GM23338 (cell line): ENCODE measurements at regions not wholly inside any gene's neighbourhood (a gene's known extent, or its start where the extent isn't known, plus 50 kb on each side); places are given as distances from the start of the nearest gene placed in this dataset.

Source experiments
- ATAC-seq: fragments of 200-7000 bp; cut with Tn5 transposase; 3 replicates; pipeline ENCODE4 v1.9.1; 2020
- DNase-seq: peaks from one replicate; pipeline ENCODE4 v3.0.0-alpha.2; 2015; ENCODE audit warnings: low spot score
- H2AFZ ChIP-seq: fragments of 200-600 bp; sonication (generic); 2 replicates; pipeline ENCODE4 v1.8.0; 2016; ENCODE audit warnings: antibody characterized with exemption, mild to moderate bottlenecking, moderate library complexity
- H3F3A ChIP-seq: fragments of 200-600 bp; sonication (generic); replicated peaks from 2 replicates; pipeline ENCODE4 v1.8.0; 2017; ENCODE audit warnings: antibody characterized with exemption, mixed run types, low read depth
- H3K27ac ChIP-seq: fragments of 200-600 bp; sonication (generic); 2 replicates; pipeline ENCODE4 v1.6.1; 2016; ENCODE audit warnings: low read depth
- H3K27me3 ChIP-seq: fragments of 200-600 bp; sonication (generic); 2 replicates; pipeline ENCODE4 v1.8.0; 2016; ENCODE audit warnings: mild to moderate bottlenecking, mixed run types, moderate library complexity; ENCODE audit not compliant: insufficient read depth
- H3K36me3 ChIP-seq: fragments of 200-600 bp; sonication (generic); 2 replicates; pipeline ENCODE4 v1.8.0; 2016; ENCODE audit warnings: mild to moderate bottlenecking; ENCODE audit not compliant: insufficient read depth
- H3K4me1 ChIP-seq: fragments of 200-600 bp; sonication (generic); 2 replicates; pipeline ENCODE4 v1.8.0; 2016; ENCODE audit warnings: mild to moderate bottlenecking, moderate library complexity; ENCODE audit not compliant: insufficient read depth
- H3K4me2 ChIP-seq: fragments of 200-600 bp; sonication (generic); 2 replicates; pipeline ENCODE4 v1.7.1; 2017; ENCODE audit warnings: mixed run types
- H3K4me3 ChIP-seq: fragments of 200-600 bp; sonication (generic); 2 replicates; pipeline ENCODE4 v1.6.1; 2016; ENCODE audit warnings: mixed run types
- H3K79me2 ChIP-seq: fragments of 200-600 bp; sonication (generic); replicated peaks from 2 replicates; pipeline ENCODE4 v1.8.0; 2017; ENCODE audit warnings: mild to moderate bottlenecking; ENCODE audit not compliant: insufficient read depth
- H3K9me2 ChIP-seq: fragments of 200-600 bp; sonication (generic); 2 replicates; pipeline ENCODE4 v1.8.0; 2017; ENCODE audit not compliant: insufficient read depth
- H4K20me1 ChIP-seq: fragments of 200-600 bp; sonication (generic); replicated peaks from 2 replicates; pipeline ENCODE4 v1.8.0; 2017; ENCODE audit warnings: mild to moderate bottlenecking; ENCODE audit not compliant: insufficient read depth
- H3K27ac Mint-ChIP-seq: 2 replicates; pipeline ENCODE4 v1.8.0; 2020; ENCODE audit warnings: inconsistent platforms, mild to moderate bottlenecking, moderate library complexity, mixed read lengths
- H3K27me3 Mint-ChIP-seq: 3 replicates; pipeline ENCODE4 v1.8.0; 2022; ENCODE audit warnings: low read depth, mild to moderate bottlenecking, moderate library complexity, mixed read lengths, inconsistent platforms; ENCODE audit not compliant: insufficient read depth, poor library complexity
- H3K36me3 Mint-ChIP-seq: 3 replicates; pipeline ENCODE4 v1.8.0; 2021; ENCODE audit warnings: low read depth, mild to moderate bottlenecking, inconsistent platforms, moderate library complexity, mixed read lengths
- H3K4me1 Mint-ChIP-seq: 3 replicates; pipeline ENCODE4 v1.8.0; 2020; ENCODE audit warnings: mild to moderate bottlenecking, inconsistent platforms, mixed read lengths
- H3K4me3 Mint-ChIP-seq: 3 replicates; pipeline ENCODE4 v1.8.0; 2021; ENCODE audit warnings: moderate library complexity, mild to moderate bottlenecking, inconsistent platforms, mixed read lengths
- H3K9me3 Mint-ChIP-seq: 3 replicates; pipeline ENCODE4 v1.8.0; 2020; ENCODE audit warnings: moderate library complexity, mild to moderate bottlenecking, inconsistent platforms, mixed read lengths
- CREB1 ChIP-seq: fragments of 250-450 bp; sonication (Bioruptor Pico); IDR thresholded peaks from 2 replicates; pipeline ENCODE4 v1.5.0; 2020; ENCODE audit warnings: low read depth, mild to moderate bottlenecking, moderate library complexity
- EZH2 ChIP-seq: fragments of 200-600 bp; sonication (generic); IDR thresholded peaks from one replicate; pipeline ENCODE4 v1.8.0; 2017; ENCODE audit warnings: antibody characterized with exemption, mild to moderate bottlenecking, low read depth; ENCODE audit not compliant: unreplicated experiment
- EZH2phosphoT487 ChIP-seq: fragments of 200-600 bp; sonication (generic); IDR thresholded peaks from one replicate; pipeline ENCODE4 v1.8.1; 2018; ENCODE audit warnings: antibody characterized with exemption; ENCODE audit not compliant: unreplicated experiment
- JUNB ChIP-seq: IDR thresholded peaks from one replicate; pipeline ENCODE4 v1.6.1; 2016; ENCODE audit warnings: antibody characterized with exemption; ENCODE audit not compliant: unreplicated experiment
- NANOG ChIP-seq: IDR thresholded peaks from 2 replicates; pipeline ENCODE4 v1.6.1; 2016; ENCODE audit warnings: antibody characterized with exemption, borderline replicate concordance
- STAT1 ChIP-seq: IDR thresholded peaks from one replicate; pipeline ENCODE4 v1.6.1; 2016; ENCODE audit warnings: antibody characterized with exemption; ENCODE audit not compliant: unreplicated experiment
- ZNF114 ChIP-seq: fragments of 250-450 bp; sonication (Bioruptor Pico); IDR thresholded peaks from 2 replicates; pipeline ENCODE4 v1.5.0; 2020; ENCODE audit warnings: mild to moderate bottlenecking, moderate library complexity
- TF ChIP-seq, protein P1 (sequence below): IDR thresholded peaks from 2 replicates; pipeline ENCODE4 v1.6.1; 2016; ENCODE audit warnings: antibody characterized with exemption
- TF ChIP-seq, protein P2 (sequence below): fragments of 250-450 bp; sonication (Bioruptor Pico); IDR thresholded peaks from 2 replicates; pipeline ENCODE4 v1.5.0; 2020; ENCODE audit warnings: mild to moderate bottlenecking, moderate library complexity
- TF ChIP-seq, protein P3 (sequence below), 2 experiments: fragments of 200-600 bp in 1 of 2; sonication (generic) in 1 of 2; conservative IDR thresholded peaks; 2 replicates each; pipeline versions ENCODE4 v1.5.1 to v1.6.1; 2016 to 2017; ENCODE audit warnings: antibody characterized with exemption in 2 of 2, low read depth in 2 of 2, mild to moderate bottlenecking in 2 of 2, moderate library complexity in 1 of 2

DNA sequence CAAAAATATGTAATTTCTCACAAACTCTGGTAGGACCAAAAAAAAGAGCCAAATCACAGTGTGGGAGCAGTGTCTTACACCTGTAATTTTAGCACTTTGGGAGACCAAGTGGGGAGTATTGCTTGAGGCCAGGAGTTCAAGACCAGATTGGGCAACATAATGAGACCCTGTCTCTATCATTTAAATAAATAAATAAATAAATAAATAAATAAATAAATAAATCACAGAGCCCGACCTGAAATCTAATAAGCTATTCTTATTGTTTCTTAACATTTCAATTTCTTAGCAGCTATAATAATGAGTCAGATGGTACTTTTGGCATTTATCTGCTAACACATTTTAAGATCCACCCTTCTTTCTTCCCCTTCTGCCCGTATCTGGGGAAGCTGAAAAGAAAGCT is 1229.6 kb downstream of the SUCLG1 start:
- DNase-seq: no peak
- Histone ChIP-seq H4K20me1 (no peaks in the 10 kb centered on the region), H3K36me3 (peaks cover 4% of the 10 kb centered on the region; the same call in 1 of the 2 replicates), H3K79me2 (no peaks in the 10 kb centered on the region), H3K27me3 (no peaks in the 10 kb centered on the region), H3K27ac (no peak overlapping the region), H3K4me3 (no peak overlapping the region), H3F3A (no peaks in the 10 kb centered on the region), H3K4me2 (no peak overlapping the region), H3K9me2 (no peaks in the 10 kb centered on the region), H3K4me1 (no peaks in the 10 kb centered on the region), H2AFZ (no peak overlapping the region; the same call in 1 of the 2 replicates)
- peaks cover 4% of the 10 kb centered on the region; the same call in 1 of the 3 replicates for H3K9me3 Mint-ChIP-seq
- no peaks in the 10 kb centered on the region for H3K27me3 Mint-ChIP-seq
- H3K36me3 Mint-ChIP-seq: no peaks in the 10 kb centered on the region
- H3K4me3 Mint-ChIP-seq: no peak overlapping the region
- H3K4me1 Mint-ChIP-seq: no peaks in the 10 kb centered on the region; the same call in 2 of the 3 replicates
- TF ChIP-seq, protein P1, sequence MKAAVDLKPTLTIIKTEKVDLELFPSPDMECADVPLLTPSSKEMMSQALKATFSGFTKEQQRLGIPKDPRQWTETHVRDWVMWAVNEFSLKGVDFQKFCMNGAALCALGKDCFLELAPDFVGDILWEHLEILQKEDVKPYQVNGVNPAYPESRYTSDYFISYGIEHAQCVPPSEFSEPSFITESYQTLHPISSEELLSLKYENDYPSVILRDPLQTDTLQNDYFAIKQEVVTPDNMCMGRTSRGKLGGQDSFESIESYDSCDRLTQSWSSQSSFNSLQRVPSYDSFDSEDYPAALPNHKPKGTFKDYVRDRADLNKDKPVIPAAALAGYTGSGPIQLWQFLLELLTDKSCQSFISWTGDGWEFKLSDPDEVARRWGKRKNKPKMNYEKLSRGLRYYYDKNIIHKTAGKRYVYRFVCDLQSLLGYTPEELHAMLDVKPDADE: no peak
- TF ChIP-seq STAT1 (no peak), NANOG (no peak), EZH2 (no peak), JUNB (no peak), EZH2phosphoT487 (no peak)
- ATAC-seq: no peak
- H3K27ac Mint-ChIP-seq: no peak overlapping the region

DNA sequence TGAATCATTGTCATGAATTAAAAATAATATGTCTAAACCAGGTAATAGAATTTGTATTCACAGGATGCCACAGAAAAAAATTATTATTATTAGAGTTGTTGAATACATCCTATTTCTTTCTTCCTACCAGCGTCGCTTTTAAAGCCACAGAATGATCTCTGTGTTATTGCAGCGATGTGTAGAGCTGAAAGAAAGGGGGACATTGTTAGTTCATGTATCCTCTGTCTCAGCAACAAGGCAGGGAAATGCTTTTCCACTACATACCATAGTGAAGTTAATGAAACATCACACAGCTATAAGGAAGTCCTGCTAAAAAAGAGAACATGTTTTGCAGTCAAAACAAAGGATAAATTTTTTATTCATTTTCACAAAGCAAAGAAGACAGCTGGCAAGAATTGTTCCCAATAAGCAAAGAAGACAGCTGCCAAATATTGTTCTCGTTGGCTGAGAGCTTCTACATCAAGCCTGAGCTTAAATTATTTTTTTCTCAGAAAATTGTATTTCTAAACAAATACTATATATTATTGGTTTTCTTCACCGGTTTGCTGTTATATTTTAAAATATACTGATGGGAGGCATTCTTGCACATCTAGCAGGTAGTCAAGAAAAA is 1234.4 kb downstream of the SUCLG1 start:
- no peak for ATAC-seq
- Histone ChIP-seq H3K27ac (no peak overlapping the region), H3K27me3 (no peaks in the 10 kb centered on the region), H3K79me2 (no peaks in the 10 kb centered on the region), H3K4me1 (no peaks in the 10 kb centered on the region), H3K9me2 (no peaks in the 10 kb centered on the region), H2AFZ (no peak overlapping the region), H3K36me3 (peaks cover 4% of the 10 kb centered on the region; the same call in 1 of the 2 replicates), H3K4me3 (no peak overlapping the region), H3F3A (no peaks in the 10 kb centered on the region), H4K20me1 (no peaks in the 10 kb centered on the region), H3K4me2 (no peak overlapping the region)
- no peak overlapping the region for H3K27ac Mint-ChIP-seq
- no peaks in the 10 kb centered on the region for H3K4me1 Mint-ChIP-seq
- no peaks in the 10 kb centered on the region for H3K9me3 Mint-ChIP-seq
- no peaks in the 10 kb centered on the region for H3K27me3 Mint-ChIP-seq
- H3K36me3 Mint-ChIP-seq: no peaks in the 10 kb centered on the region
- DNase-seq: no peak
- no peak overlapping the region for H3K4me3 Mint-ChIP-seq
- TF ChIP-seq, protein P2, sequence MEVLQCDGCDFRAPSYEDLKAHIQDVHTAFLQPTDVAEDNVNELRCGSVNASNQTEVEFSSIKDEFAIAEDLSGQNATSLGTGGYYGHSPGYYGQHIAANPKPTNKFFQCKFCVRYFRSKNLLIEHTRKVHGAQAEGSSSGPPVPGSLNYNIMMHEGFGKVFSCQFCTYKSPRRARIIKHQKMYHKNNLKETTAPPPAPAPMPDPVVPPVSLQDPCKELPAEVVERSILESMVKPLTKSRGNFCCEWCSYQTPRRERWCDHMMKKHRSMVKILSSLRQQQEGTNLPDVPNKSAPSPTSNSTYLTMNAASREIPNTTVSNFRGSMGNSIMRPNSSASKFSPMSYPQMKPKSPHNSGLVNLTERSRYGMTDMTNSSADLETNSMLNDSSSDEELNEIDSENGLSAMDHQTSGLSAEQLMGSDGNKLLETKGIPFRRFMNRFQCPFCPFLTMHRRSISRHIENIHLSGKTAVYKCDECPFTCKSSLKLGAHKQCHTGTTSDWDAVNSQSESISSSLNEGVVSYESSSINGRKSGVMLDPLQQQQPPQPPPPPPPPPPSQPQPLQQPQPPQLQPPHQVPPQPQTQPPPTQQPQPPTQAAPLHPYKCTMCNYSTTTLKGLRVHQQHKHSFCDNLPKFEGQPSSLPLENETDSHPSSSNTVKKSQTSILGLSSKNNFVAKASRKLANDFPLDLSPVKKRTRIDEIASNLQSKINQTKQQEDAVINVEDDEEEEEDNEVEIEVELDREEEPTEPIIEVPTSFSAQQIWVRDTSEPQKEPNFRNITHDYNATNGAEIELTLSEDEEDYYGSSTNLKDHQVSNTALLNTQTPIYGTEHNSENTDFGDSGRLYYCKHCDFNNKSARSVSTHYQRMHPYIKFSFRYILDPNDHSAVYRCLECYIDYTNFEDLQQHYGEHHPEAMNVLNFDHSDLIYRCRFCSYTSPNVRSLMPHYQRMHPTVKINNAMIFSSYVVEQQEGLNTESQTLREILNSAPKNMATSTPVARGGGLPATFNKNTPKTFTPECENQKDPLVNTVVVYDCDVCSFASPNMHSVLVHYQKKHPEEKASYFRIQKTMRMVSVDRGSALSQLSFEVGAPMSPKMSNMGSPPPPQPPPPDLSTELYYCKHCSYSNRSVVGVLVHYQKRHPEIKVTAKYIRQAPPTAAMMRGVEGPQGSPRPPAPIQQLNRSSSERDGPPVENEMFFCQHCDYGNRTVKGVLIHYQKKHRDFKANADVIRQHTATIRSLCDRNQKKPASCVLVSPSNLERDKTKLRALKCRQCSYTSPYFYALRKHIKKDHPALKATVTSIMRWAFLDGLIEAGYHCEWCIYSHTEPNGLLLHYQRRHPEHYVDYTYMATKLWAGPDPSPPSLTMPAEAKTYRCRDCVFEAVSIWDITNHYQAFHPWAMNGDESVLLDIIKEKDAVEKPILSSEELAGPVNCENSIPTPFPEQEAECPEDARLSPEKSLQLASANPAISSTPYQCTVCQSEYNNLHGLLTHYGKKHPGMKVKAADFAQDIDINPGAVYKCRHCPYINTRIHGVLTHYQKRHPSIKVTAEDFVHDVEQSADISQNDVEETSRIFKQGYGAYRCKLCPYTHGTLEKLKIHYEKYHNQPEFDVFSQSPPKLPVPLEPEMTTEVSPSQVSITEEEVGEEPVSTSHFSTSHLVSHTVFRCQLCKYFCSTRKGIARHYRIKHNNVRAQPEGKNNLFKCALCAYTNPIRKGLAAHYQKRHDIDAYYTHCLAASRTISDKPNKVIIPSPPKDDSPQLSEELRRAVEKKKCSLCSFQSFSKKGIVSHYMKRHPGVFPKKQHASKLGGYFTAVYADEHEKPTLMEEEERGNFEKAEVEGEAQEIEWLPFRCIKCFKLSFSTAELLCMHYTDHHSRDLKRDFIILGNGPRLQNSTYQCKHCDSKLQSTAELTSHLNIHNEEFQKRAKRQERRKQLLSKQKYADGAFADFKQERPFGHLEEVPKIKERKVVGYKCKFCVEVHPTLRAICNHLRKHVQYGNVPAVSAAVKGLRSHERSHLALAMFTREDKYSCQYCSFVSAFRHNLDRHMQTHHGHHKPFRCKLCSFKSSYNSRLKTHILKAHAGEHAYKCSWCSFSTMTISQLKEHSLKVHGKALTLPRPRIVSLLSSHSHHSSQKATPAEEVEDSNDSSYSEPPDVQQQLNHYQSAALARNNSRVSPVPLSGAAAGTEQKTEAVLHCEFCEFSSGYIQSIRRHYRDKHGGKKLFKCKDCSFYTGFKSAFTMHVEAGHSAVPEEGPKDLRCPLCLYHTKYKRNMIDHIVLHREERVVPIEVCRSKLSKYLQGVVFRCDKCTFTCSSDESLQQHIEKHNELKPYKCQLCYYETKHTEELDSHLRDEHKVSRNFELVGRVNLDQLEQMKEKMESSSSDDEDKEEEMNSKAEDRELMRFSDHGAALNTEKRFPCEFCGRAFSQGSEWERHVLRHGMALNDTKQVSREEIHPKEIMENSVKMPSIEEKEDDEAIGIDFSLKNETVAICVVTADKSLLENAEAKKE (CRISPR knock-in tag): no peak
- no peak for TF ChIP-seq CREB1 (CRISPR knock-in tag)
- TF ChIP-seq ZNF114 (CRISPR knock-in tag): no peak
- TF ChIP-seq, protein P3, sequence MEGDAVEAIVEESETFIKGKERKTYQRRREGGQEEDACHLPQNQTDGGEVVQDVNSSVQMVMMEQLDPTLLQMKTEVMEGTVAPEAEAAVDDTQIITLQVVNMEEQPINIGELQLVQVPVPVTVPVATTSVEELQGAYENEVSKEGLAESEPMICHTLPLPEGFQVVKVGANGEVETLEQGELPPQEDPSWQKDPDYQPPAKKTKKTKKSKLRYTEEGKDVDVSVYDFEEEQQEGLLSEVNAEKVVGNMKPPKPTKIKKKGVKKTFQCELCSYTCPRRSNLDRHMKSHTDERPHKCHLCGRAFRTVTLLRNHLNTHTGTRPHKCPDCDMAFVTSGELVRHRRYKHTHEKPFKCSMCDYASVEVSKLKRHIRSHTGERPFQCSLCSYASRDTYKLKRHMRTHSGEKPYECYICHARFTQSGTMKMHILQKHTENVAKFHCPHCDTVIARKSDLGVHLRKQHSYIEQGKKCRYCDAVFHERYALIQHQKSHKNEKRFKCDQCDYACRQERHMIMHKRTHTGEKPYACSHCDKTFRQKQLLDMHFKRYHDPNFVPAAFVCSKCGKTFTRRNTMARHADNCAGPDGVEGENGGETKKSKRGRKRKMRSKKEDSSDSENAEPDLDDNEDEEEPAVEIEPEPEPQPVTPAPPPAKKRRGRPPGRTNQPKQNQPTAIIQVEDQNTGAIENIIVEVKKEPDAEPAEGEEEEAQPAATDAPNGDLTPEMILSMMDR (conservative IDR thresholded peaks at IDR 0.05; ENCODE audit: low read depth in 2 of 2): no peak
- TF ChIP-seq STAT1: no peak
- no peak for TF ChIP-seq JUNB
- TF ChIP-seq, protein P1: no peak
